H1 (cell line): ENCODE measurements at regions not wholly inside any gene's neighbourhood (a gene's known extent, or its start where the extent isn't known, plus 50 kb on each side); places are given as distances from the start of the nearest gene placed in this dataset.

Source experiments
- CTCF ChIA-PET: fragments of 300-600 bp; sonication (Branson Sonifier 250); formaldehyde crosslinking; loops from one replicate; lab custom pipeline; 2021; ENCODE audit not compliant: partially characterized antibody; lab: Charles Lee
- POLR2A ChIA-PET: fragments of 300-600 bp; sonication (Branson Sonifier 250); formaldehyde crosslinking; loops from one replicate; lab custom pipeline; 2021; ENCODE audit warnings: inconsistent platforms; ENCODE audit not compliant: partially characterized antibody; lab: Charles Lee
- DNase-seq, 2 experiments: peaks; one replicate each; pipeline versions ENCODE4 v3.0.0 to v3.0.0-alpha.2; 2010 to 2022; ENCODE audit warnings: low spot score in 2 of 2, low read depth in 1 of 2, mixed read lengths in 1 of 2
- FAIRE-seq: peaks from 2 replicates; lab custom pipeline; 2011; peaks lifted over from hg19 to GRCh38; lab: Jason Lieb, UNC
- H2AFZ ChIP-seq: 2 replicates; pipeline ENCODE4 v1.8.1; 2012; ENCODE audit warnings: low read length, inconsistent platforms
- H2AK5ac ChIP-seq: 2 replicates; pipeline ENCODE4 v1.6.1; 2013; ENCODE audit warnings: low read depth, low read length
- H2BK120ac ChIP-seq: replicated peaks from 2 replicates; pipeline ENCODE3; 2013; ENCODE audit warnings: low read depth, low read length, inconsistent platforms
- H2BK12ac ChIP-seq: 2 replicates; pipeline ENCODE4 v1.6.1; 2013; ENCODE audit warnings: low read depth, low read length
- H2BK15ac ChIP-seq: 2 replicates; pipeline ENCODE4 v1.6.1; 2013; ENCODE audit warnings: low read length
- H2BK20ac ChIP-seq: 2 replicates; pipeline ENCODE4 v1.6.1; 2013; ENCODE audit warnings: low read length
- H2BK5ac ChIP-seq: 2 replicates; pipeline ENCODE4 v1.6.1; 2013; ENCODE audit warnings: low read depth, low read length
- H3K14ac ChIP-seq: 2 replicates; pipeline ENCODE4 v1.6.1; 2013; ENCODE audit warnings: inconsistent platforms; ENCODE audit not compliant: insufficient read length
- H3K18ac ChIP-seq: 2 replicates; pipeline ENCODE4 v1.6.1; 2013; ENCODE audit warnings: low read length; ENCODE audit errors: extremely low read depth
- H3K23ac ChIP-seq: 2 replicates; pipeline ENCODE4 v1.6.1; 2013; ENCODE audit warnings: inconsistent platforms; ENCODE audit not compliant: insufficient read length
- H3K23me2 ChIP-seq: 2 replicates; pipeline ENCODE4 v1.6.1; 2013; ENCODE audit warnings: low read depth, low read length
- H3K27ac ChIP-seq: 2 replicates; pipeline ENCODE4 v1.6.1; 2011; ENCODE audit warnings: low read depth, low read length, inconsistent platforms
- H3K27me3 ChIP-seq, 4 experiments: replicated peaks in 1 of 4; 1 replicate in 1 of 4; 2 replicates in 3 of 4; pipeline versions ENCODE4 v1.6.1 to v1.8.1; 2011 to 2013; ENCODE audit warnings: low read length in 3 of 4, mild to moderate bottlenecking in 3 of 4, inconsistent platforms in 2 of 4, mixed read lengths in 2 of 4, moderate library complexity in 1 of 4; ENCODE audit not compliant: control insufficient read depth in 3 of 4, insufficient read depth in 3 of 4; ENCODE audit errors: extremely low read depth in 1 of 4
- H3K36me3 ChIP-seq, 4 experiments: 2 replicates each; pipeline versions ENCODE4 v1.6.1 to v1.8.1; 2011 to 2013; ENCODE audit warnings: mild to moderate bottlenecking in 4 of 4, low read length in 3 of 4, moderate library complexity in 2 of 4, control low read depth in 1 of 4, inconsistent platforms in 1 of 4; ENCODE audit not compliant: insufficient read depth in 4 of 4, control insufficient read depth in 2 of 4
- H3K4ac ChIP-seq: replicated peaks from 2 replicates; pipeline ENCODE3; 2013; ENCODE audit warnings: low read length, low read depth, mixed read lengths, inconsistent platforms; ENCODE audit not compliant: insufficient read length
- H3K4me1 ChIP-seq, 4 experiments: replicated peaks in 1 of 4; 1 replicate in 1 of 4; 2 replicates in 3 of 4; pipeline versions ENCODE4 v1.6.1 to v1.8.1; 2011 to 2013; ENCODE audit warnings: low read length in 3 of 4, inconsistent platforms in 2 of 4, mixed read lengths in 1 of 4; ENCODE audit not compliant: insufficient read depth in 4 of 4, control insufficient read depth in 3 of 4
- H3K4me2 ChIP-seq, 2 experiments: 2 replicates each; pipeline versions ENCODE4 v1.6.1 to v1.8.1; 2011 to 2013; ENCODE audit warnings: low read depth in 2 of 2, low read length in 2 of 2, control low read depth in 1 of 2, inconsistent platforms in 1 of 2, mild to moderate bottlenecking in 1 of 2; ENCODE audit not compliant: insufficient read depth in 1 of 2
- H3K4me3 ChIP-seq, 4 experiments: fragments of 200-600, 300-600 bp in 1 of 4; sonication (generic), shearing (Covaris generic), sonication (Bioruptor Twin) in 1 of 4; 2 replicates each; pipeline versions ENCODE4 v1.5.1 to v1.8.1; 2011 to 2016; ENCODE audit warnings: low read length in 4 of 4, low read depth in 3 of 4, control low read depth in 2 of 4, inconsistent platforms in 2 of 4, mild to moderate bottlenecking in 2 of 4, mixed read lengths in 1 of 4, moderate library complexity in 1 of 4; ENCODE audit not compliant: insufficient read depth in 2 of 4; ENCODE audit errors: extremely low read depth in 1 of 4
- H3K56ac ChIP-seq: replicated peaks from 2 replicates; pipeline ENCODE3; 2013; ENCODE audit warnings: low read depth, mild to moderate bottlenecking, mixed read lengths, low read length, inconsistent platforms; ENCODE audit not compliant: insufficient read length
- H3K79me1 ChIP-seq: 2 replicates; pipeline ENCODE4 v1.6.1; 2013; ENCODE audit warnings: low read depth, low read length, control low read depth
- H3K79me2 ChIP-seq, 2 experiments: 2 replicates each; pipeline versions ENCODE4 v1.6.1 to v1.8.1; 2012 to 2013; ENCODE audit warnings: low read length in 2 of 2, mild to moderate bottlenecking in 2 of 2, inconsistent platforms in 1 of 2; ENCODE audit not compliant: insufficient read depth in 2 of 2, control insufficient read depth in 1 of 2
- H3K9ac ChIP-seq, 4 experiments: replicated peaks in 1 of 4; 1 replicate in 1 of 4; 2 replicates in 3 of 4; pipeline versions ENCODE4 v1.6.1 to v1.8.1; 2011 to 2013; ENCODE audit warnings: low read depth in 3 of 4, low read length in 3 of 4, control low read depth in 2 of 4, mild to moderate bottlenecking in 2 of 4, moderate library complexity in 2 of 4, inconsistent platforms in 1 of 4; ENCODE audit errors: extremely low read depth in 1 of 4
- H3K9me3 ChIP-seq, 2 experiments: 2 replicates each; pipeline versions ENCODE4 v1.6.1 to v1.8.1; 2012 to 2013; ENCODE audit warnings: mild to moderate bottlenecking in 2 of 2, moderate library complexity in 2 of 2, control low read depth in 1 of 2, inconsistent platforms in 1 of 2, low read depth in 1 of 2, low read length in 1 of 2, mixed read lengths in 1 of 2; ENCODE audit not compliant: insufficient read depth in 2 of 2
- H4K20me1 ChIP-seq, 2 experiments: replicated peaks in 1 of 2; 2 replicates each; pipeline versions ENCODE3 to v1.8.1; 2011 to 2013; ENCODE audit warnings: inconsistent platforms in 2 of 2, low read length in 2 of 2, mild to moderate bottlenecking in 1 of 2; ENCODE audit not compliant: insufficient read depth in 2 of 2, control insufficient read depth in 1 of 2
- H4K5ac ChIP-seq: 2 replicates; pipeline ENCODE4 v1.6.1; 2013; ENCODE audit warnings: low read length, low read depth, mixed read lengths, inconsistent platforms; ENCODE audit not compliant: insufficient read length
- H4K8ac ChIP-seq: 2 replicates; pipeline ENCODE4 v1.8.0; 2013; ENCODE audit warnings: mild to moderate bottlenecking, moderate library complexity, low read length, inconsistent platforms; ENCODE audit not compliant: insufficient read depth; ENCODE audit errors: extremely low read depth
- H4K91ac ChIP-seq: replicated peaks from 2 replicates; pipeline ENCODE3; 2013; ENCODE audit warnings: low read length, mixed read lengths, inconsistent platforms; ENCODE audit not compliant: insufficient read length
- RNF2 ChIP-seq: fragments of 200-900, 300-1000 bp; sonication (generic); IDR thresholded peaks from 2 replicates; pipeline ENCODE4 v1.7.1; 2016; ENCODE audit warnings: borderline replicate concordance, low read depth, mild to moderate bottlenecking, antibody characterized with exemption, low read length; ENCODE audit not compliant: poor library complexity, severe bottlenecking; ENCODE audit errors: missing control alignments
- RXRA ChIP-seq: IDR thresholded peaks from 2 replicates; pipeline ENCODE4 v1.6.1; 2011; ENCODE audit warnings: low read depth, mild to moderate bottlenecking, low read length, moderate library complexity; ENCODE audit not compliant: insufficient read depth
- SP2 ChIP-seq: IDR thresholded peaks from 2 replicates; pipeline ENCODE4 v1.6.1; 2012; ENCODE audit warnings: mild to moderate bottlenecking, low read length, inconsistent platforms
- TAF1 ChIP-seq: IDR thresholded peaks from 2 replicates; pipeline ENCODE4 v1.6.1; 2011; ENCODE audit warnings: mild to moderate bottlenecking, low read depth, low read length
- WGBS, 2 experiments: shearing (Covaris generic) in 1 of 2; methylation state at CpG; one replicate each; pipeline versions ENCODE4 v1.1.6 to v1.1.7; 2013 to 2015; ENCODE audit warnings: low lambda C conversion rate in 2 of 2, mixed read lengths in 2 of 2, inconsistent platforms in 1 of 2, low coverage in 1 of 2, missing lambda C conversion rate in 1 of 2; ENCODE audit not compliant: insufficient replicate concordance in 2 of 2, insufficient coverage in 1 of 2, insufficient read length in 1 of 2; ENCODE audit errors: extremely low coverage in 1 of 2, missing lambda C conversion rate in 1 of 2; 5-methylcytosine and 5-hydroxymethylcytosine counted together

DNA sequence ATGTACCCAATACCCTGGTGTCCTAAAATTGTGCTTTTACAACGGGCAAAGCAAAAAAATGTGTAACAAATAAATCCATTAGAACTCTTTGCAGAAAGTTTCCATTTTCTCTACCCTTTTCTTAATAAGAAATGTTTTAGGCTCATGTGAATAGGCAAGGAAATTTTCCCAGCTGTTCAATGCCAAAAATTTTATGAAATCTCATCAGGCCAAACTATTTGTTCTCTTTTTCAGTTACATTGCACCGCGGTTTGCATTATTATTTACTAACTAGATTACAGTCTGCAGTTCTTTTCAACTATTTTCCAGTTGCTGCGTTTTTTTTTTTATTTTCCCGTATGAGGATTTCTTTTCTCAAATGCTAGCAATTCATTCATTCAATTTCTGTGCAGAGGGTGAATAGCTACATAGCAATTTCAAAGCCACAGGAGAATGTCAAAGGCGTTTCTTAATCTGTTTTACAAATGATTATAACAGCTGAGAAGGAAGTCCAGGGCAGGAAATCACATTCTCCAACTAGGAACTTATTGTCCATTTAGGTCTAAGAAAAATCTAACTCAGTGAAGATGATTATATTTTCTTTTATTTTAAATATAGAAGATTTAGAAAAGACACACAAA, 367.5 kb upstream of the MMADHC start:
- H3K4me3 ChIP-seq = no peak overlapping the region
- H3K4me2 ChIP-seq = no peak overlapping the region
- H3K14ac ChIP-seq = no peak overlapping the region
- no peak overlapping the region for H3K56ac ChIP-seq
- no peak overlapping the region for H2BK20ac ChIP-seq
- 79% methylated on average over 6 of the region's 6 CpGs; no CpG with 5 or more reads in 1 of the 2 experiments for WGBS, 2 experiments
- TF ChIP-seq TAF1 (no peak), RXRA (no peak), RNF2 (no peak), SP2 (no peak)
- H4K91ac ChIP-seq = no peak overlapping the region
- no peaks in the 10 kb centered on the region for H3K9me3 ChIP-seq
- no peaks in the 10 kb centered on the region for H3K23me2 ChIP-seq
- no peak overlapping the region for H2BK12ac ChIP-seq
- no peaks in the 10 kb centered on the region for H3K79me1 ChIP-seq
- H3K79me2 ChIP-seq = no peaks in the 10 kb centered on the region
- H3K18ac ChIP-seq = no peak overlapping the region
- no peak overlapping the region for H2BK120ac ChIP-seq
- H2AK5ac ChIP-seq = no peak overlapping the region
- H3K36me3 ChIP-seq = no peaks in the 10 kb centered on the region
- H3K23ac ChIP-seq = no peak overlapping the region
- H4K8ac ChIP-seq = no peak overlapping the region
- no peak overlapping the region for H4K5ac ChIP-seq
- H2BK15ac ChIP-seq = no peak overlapping the region
- H3K27me3 ChIP-seq = no peaks in the 10 kb centered on the region
- H4K20me1 ChIP-seq = no peaks in the 10 kb centered on the region
- H2AFZ ChIP-seq = no peak overlapping the region
- no peaks in the 10 kb centered on the region for H3K4me1 ChIP-seq
- no peak overlapping the region for H2BK5ac ChIP-seq
- ChIA-PET POLR2A (no interaction called here), CTCF (no interaction called here)
- no peak for FAIRE-seq
- no peak overlapping the region for H3K9ac ChIP-seq
- no peak overlapping the region for H3K27ac ChIP-seq
- DNase-seq = no peak
- no peak overlapping the region for H3K4ac ChIP-seq
